H1 (cell line): ENCODE measurements at regions not wholly inside any gene's neighbourhood (a gene's known extent, or its start where the extent isn't known, plus 50 kb on each side); places are given as distances from the start of the nearest gene placed in this dataset.

Source experiments
- CTCF ChIA-PET: fragments of 300-600 bp; sonication (Branson Sonifier 250); formaldehyde crosslinking; loops from one replicate; lab custom pipeline; 2021; ENCODE audit not compliant: partially characterized antibody; lab: Charles Lee
- POLR2A ChIA-PET: fragments of 300-600 bp; sonication (Branson Sonifier 250); formaldehyde crosslinking; loops from one replicate; lab custom pipeline; 2021; ENCODE audit warnings: inconsistent platforms; ENCODE audit not compliant: partially characterized antibody; lab: Charles Lee
- DNase-seq, 2 experiments: peaks; one replicate each; pipeline versions ENCODE4 v3.0.0 to v3.0.0-alpha.2; 2010 to 2022; ENCODE audit warnings: low spot score in 2 of 2, low read depth in 1 of 2, mixed read lengths in 1 of 2
- FAIRE-seq: peaks from 2 replicates; lab custom pipeline; 2011; peaks lifted over from hg19 to GRCh38; lab: Jason Lieb, UNC
- H2AFZ ChIP-seq: 2 replicates; pipeline ENCODE4 v1.8.1; 2012; ENCODE audit warnings: low read length, inconsistent platforms
- H2AK5ac ChIP-seq: 2 replicates; pipeline ENCODE4 v1.6.1; 2013; ENCODE audit warnings: low read depth, low read length
- H2BK120ac ChIP-seq: replicated peaks from 2 replicates; pipeline ENCODE3; 2013; ENCODE audit warnings: low read depth, low read length, inconsistent platforms
- H2BK12ac ChIP-seq: 2 replicates; pipeline ENCODE4 v1.6.1; 2013; ENCODE audit warnings: low read depth, low read length
- H2BK15ac ChIP-seq: 2 replicates; pipeline ENCODE4 v1.6.1; 2013; ENCODE audit warnings: low read length
- H2BK20ac ChIP-seq: 2 replicates; pipeline ENCODE4 v1.6.1; 2013; ENCODE audit warnings: low read length
- H2BK5ac ChIP-seq: 2 replicates; pipeline ENCODE4 v1.6.1; 2013; ENCODE audit warnings: low read depth, low read length
- H3K14ac ChIP-seq: 2 replicates; pipeline ENCODE4 v1.6.1; 2013; ENCODE audit warnings: inconsistent platforms; ENCODE audit not compliant: insufficient read length
- H3K18ac ChIP-seq: 2 replicates; pipeline ENCODE4 v1.6.1; 2013; ENCODE audit warnings: low read length; ENCODE audit errors: extremely low read depth
- H3K23ac ChIP-seq: 2 replicates; pipeline ENCODE4 v1.6.1; 2013; ENCODE audit warnings: inconsistent platforms; ENCODE audit not compliant: insufficient read length
- H3K23me2 ChIP-seq: 2 replicates; pipeline ENCODE4 v1.6.1; 2013; ENCODE audit warnings: low read depth, low read length
- H3K27ac ChIP-seq: 2 replicates; pipeline ENCODE4 v1.6.1; 2011; ENCODE audit warnings: low read depth, low read length, inconsistent platforms
- H3K27me3 ChIP-seq, 4 experiments: replicated peaks in 1 of 4; 1 replicate in 1 of 4; 2 replicates in 3 of 4; pipeline versions ENCODE4 v1.6.1 to v1.8.1; 2011 to 2013; ENCODE audit warnings: low read length in 3 of 4, mild to moderate bottlenecking in 3 of 4, inconsistent platforms in 2 of 4, mixed read lengths in 2 of 4, moderate library complexity in 1 of 4; ENCODE audit not compliant: control insufficient read depth in 3 of 4, insufficient read depth in 3 of 4; ENCODE audit errors: extremely low read depth in 1 of 4
- H3K36me3 ChIP-seq, 4 experiments: 2 replicates each; pipeline versions ENCODE4 v1.6.1 to v1.8.1; 2011 to 2013; ENCODE audit warnings: mild to moderate bottlenecking in 4 of 4, low read length in 3 of 4, moderate library complexity in 2 of 4, control low read depth in 1 of 4, inconsistent platforms in 1 of 4; ENCODE audit not compliant: insufficient read depth in 4 of 4, control insufficient read depth in 2 of 4
- H3K4ac ChIP-seq: replicated peaks from 2 replicates; pipeline ENCODE3; 2013; ENCODE audit warnings: low read length, low read depth, mixed read lengths, inconsistent platforms; ENCODE audit not compliant: insufficient read length
- H3K4me1 ChIP-seq, 4 experiments: replicated peaks in 1 of 4; 1 replicate in 1 of 4; 2 replicates in 3 of 4; pipeline versions ENCODE4 v1.6.1 to v1.8.1; 2011 to 2013; ENCODE audit warnings: low read length in 3 of 4, inconsistent platforms in 2 of 4, mixed read lengths in 1 of 4; ENCODE audit not compliant: insufficient read depth in 4 of 4, control insufficient read depth in 3 of 4
- H3K4me2 ChIP-seq, 2 experiments: 2 replicates each; pipeline versions ENCODE4 v1.6.1 to v1.8.1; 2011 to 2013; ENCODE audit warnings: low read depth in 2 of 2, low read length in 2 of 2, control low read depth in 1 of 2, inconsistent platforms in 1 of 2, mild to moderate bottlenecking in 1 of 2; ENCODE audit not compliant: insufficient read depth in 1 of 2
- H3K4me3 ChIP-seq, 4 experiments: fragments of 200-600, 300-600 bp in 1 of 4; sonication (generic), shearing (Covaris generic), sonication (Bioruptor Twin) in 1 of 4; 2 replicates each; pipeline versions ENCODE4 v1.5.1 to v1.8.1; 2011 to 2016; ENCODE audit warnings: low read length in 4 of 4, low read depth in 3 of 4, control low read depth in 2 of 4, inconsistent platforms in 2 of 4, mild to moderate bottlenecking in 2 of 4, mixed read lengths in 1 of 4, moderate library complexity in 1 of 4; ENCODE audit not compliant: insufficient read depth in 2 of 4; ENCODE audit errors: extremely low read depth in 1 of 4
- H3K56ac ChIP-seq: replicated peaks from 2 replicates; pipeline ENCODE3; 2013; ENCODE audit warnings: low read depth, mild to moderate bottlenecking, mixed read lengths, low read length, inconsistent platforms; ENCODE audit not compliant: insufficient read length
- H3K79me1 ChIP-seq: 2 replicates; pipeline ENCODE4 v1.6.1; 2013; ENCODE audit warnings: low read depth, low read length, control low read depth
- H3K79me2 ChIP-seq, 2 experiments: 2 replicates each; pipeline versions ENCODE4 v1.6.1 to v1.8.1; 2012 to 2013; ENCODE audit warnings: low read length in 2 of 2, mild to moderate bottlenecking in 2 of 2, inconsistent platforms in 1 of 2; ENCODE audit not compliant: insufficient read depth in 2 of 2, control insufficient read depth in 1 of 2
- H3K9ac ChIP-seq, 4 experiments: replicated peaks in 1 of 4; 1 replicate in 1 of 4; 2 replicates in 3 of 4; pipeline versions ENCODE4 v1.6.1 to v1.8.1; 2011 to 2013; ENCODE audit warnings: low read depth in 3 of 4, low read length in 3 of 4, control low read depth in 2 of 4, mild to moderate bottlenecking in 2 of 4, moderate library complexity in 2 of 4, inconsistent platforms in 1 of 4; ENCODE audit errors: extremely low read depth in 1 of 4
- H3K9me3 ChIP-seq, 2 experiments: 2 replicates each; pipeline versions ENCODE4 v1.6.1 to v1.8.1; 2012 to 2013; ENCODE audit warnings: mild to moderate bottlenecking in 2 of 2, moderate library complexity in 2 of 2, control low read depth in 1 of 2, inconsistent platforms in 1 of 2, low read depth in 1 of 2, low read length in 1 of 2, mixed read lengths in 1 of 2; ENCODE audit not compliant: insufficient read depth in 2 of 2
- H4K20me1 ChIP-seq, 2 experiments: replicated peaks in 1 of 2; 2 replicates each; pipeline versions ENCODE3 to v1.8.1; 2011 to 2013; ENCODE audit warnings: inconsistent platforms in 2 of 2, low read length in 2 of 2, mild to moderate bottlenecking in 1 of 2; ENCODE audit not compliant: insufficient read depth in 2 of 2, control insufficient read depth in 1 of 2
- H4K5ac ChIP-seq: 2 replicates; pipeline ENCODE4 v1.6.1; 2013; ENCODE audit warnings: low read length, low read depth, mixed read lengths, inconsistent platforms; ENCODE audit not compliant: insufficient read length
- H4K8ac ChIP-seq: 2 replicates; pipeline ENCODE4 v1.8.0; 2013; ENCODE audit warnings: mild to moderate bottlenecking, moderate library complexity, low read length, inconsistent platforms; ENCODE audit not compliant: insufficient read depth; ENCODE audit errors: extremely low read depth
- H4K91ac ChIP-seq: replicated peaks from 2 replicates; pipeline ENCODE3; 2013; ENCODE audit warnings: low read length, mixed read lengths, inconsistent platforms; ENCODE audit not compliant: insufficient read length
- BRCA1 ChIP-seq: IDR thresholded peaks from 2 replicates; pipeline ENCODE4 v1.6.1; 2012; ENCODE audit warnings: low read depth, low read length, improper control_type of control experiment
- CEBPB ChIP-seq: IDR thresholded peaks from 2 replicates; pipeline ENCODE4 v1.6.1; 2012; ENCODE audit warnings: low read depth, low read length
- CHD2 ChIP-seq: IDR thresholded peaks from 2 replicates; pipeline ENCODE4 v1.6.1; 2012; ENCODE audit warnings: low read length, improper control_type of control experiment
- EP300 ChIP-seq, 2 experiments: IDR thresholded peaks; 1 replicate in 1 of 2; 2 replicates in 1 of 2; pipeline ENCODE4 v1.6.1; 2011 to 2012; ENCODE audit warnings: low read depth in 2 of 2, low read length in 2 of 2, mild to moderate bottlenecking in 2 of 2, borderline replicate concordance in 1 of 2, inconsistent platforms in 1 of 2, moderate library complexity in 1 of 2
- GABPA ChIP-seq: IDR thresholded peaks from 2 replicates; pipeline ENCODE4 v1.6.1; 2011; ENCODE audit warnings: mild to moderate bottlenecking, low read length, moderate library complexity, borderline replicate concordance; ENCODE audit not compliant: insufficient read depth
- HDAC2 ChIP-seq, 2 experiments: fragments of 300-600 bp in 1 of 2; sonication (generic) in 1 of 2; IDR thresholded peaks; 2 replicates each; pipeline ENCODE4 v1.6.1; 2011 to 2012; ENCODE audit warnings: low read depth in 2 of 2, low read length in 2 of 2, mild to moderate bottlenecking in 2 of 2, moderate library complexity in 2 of 2, borderline replicate concordance in 1 of 2, inconsistent platforms in 1 of 2
- NRF1 ChIP-seq: IDR thresholded peaks from 2 replicates; pipeline ENCODE4 v1.6.1; 2011; ENCODE audit warnings: mild to moderate bottlenecking, low read depth, low read length, improper control_type of control experiment
- TCF12 ChIP-seq: IDR thresholded peaks from 2 replicates; pipeline ENCODE4 v1.6.1; 2011; ENCODE audit warnings: low read depth, mild to moderate bottlenecking, low read length
- WGBS, 2 experiments: shearing (Covaris generic) in 1 of 2; methylation state at CpG; one replicate each; pipeline versions ENCODE4 v1.1.6 to v1.1.7; 2013 to 2015; ENCODE audit warnings: low lambda C conversion rate in 2 of 2, mixed read lengths in 2 of 2, inconsistent platforms in 1 of 2, low coverage in 1 of 2, missing lambda C conversion rate in 1 of 2; ENCODE audit not compliant: insufficient replicate concordance in 2 of 2, insufficient coverage in 1 of 2, insufficient read length in 1 of 2; ENCODE audit errors: extremely low coverage in 1 of 2, missing lambda C conversion rate in 1 of 2; 5-methylcytosine and 5-hydroxymethylcytosine counted together
- TF ChIP-seq, protein P1 (sequence below): IDR thresholded peaks from 2 replicates; pipeline ENCODE4 v1.6.1; 2011; ENCODE audit warnings: low read length, improper control_type of control experiment
- TF ChIP-seq, protein P2 (sequence below): IDR thresholded peaks from 2 replicates; pipeline ENCODE4 v1.6.1; 2012; ENCODE audit warnings: low read length, inconsistent platforms

DNA sequence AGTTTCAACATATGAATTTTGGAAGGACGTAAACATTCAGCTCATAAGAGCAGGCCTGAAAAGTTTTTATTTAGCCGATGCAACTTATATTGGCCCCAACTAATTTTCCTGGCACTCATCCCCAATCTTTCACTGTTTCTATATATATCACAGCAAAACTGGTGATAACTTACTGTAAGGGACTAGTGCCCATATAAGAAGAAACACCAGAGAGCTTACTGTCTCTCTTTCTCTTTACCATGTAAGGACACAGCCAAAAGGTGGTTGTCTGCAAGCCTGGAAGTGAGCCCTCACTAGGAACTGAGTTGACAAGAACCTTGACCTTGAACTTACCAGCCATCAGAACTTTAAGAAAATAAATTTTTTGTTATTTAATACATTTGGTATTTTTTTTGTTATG lies 807.4 kb upstream of the CITED2 start:
- H3K18ac ChIP-seq: no peak overlapping the region
- FAIRE-seq (no peak), DNase-seq (no peak)
- H3K4me2 ChIP-seq: no peak overlapping the region
- H2BK12ac ChIP-seq: no peak overlapping the region
- POLR2A ChIA-PET: no interaction called here
- H3K56ac ChIP-seq: no peak overlapping the region
- no peak overlapping the region for H2BK15ac ChIP-seq
- no peak overlapping the region for H2BK20ac ChIP-seq
- no peaks in the 10 kb centered on the region for H3K79me1 ChIP-seq
- peaks cover 0 to 3% (median 0%) of the 10 kb centered on the region in 4 experiments; a peak in 1 of 7 replicates for H3K4me1 ChIP-seq
- H4K20me1 ChIP-seq: no peaks in the 10 kb centered on the region
- no peak overlapping the region for H3K9ac ChIP-seq
- no peak overlapping the region for H4K91ac ChIP-seq
- no peak overlapping the region for H2AK5ac ChIP-seq
- H2AFZ ChIP-seq: no peak overlapping the region
- peaks cover 11 to 16% of the 10 kb centered on the region in 2 experiments; a peak in 3 of 4 replicates for H3K9me3 ChIP-seq
- H2BK120ac ChIP-seq: no peak overlapping the region
- WGBS, 2 experiments: 96% methylated on average over 2 of the region's 2 CpGs; no CpG with 5 or more reads in 1 of the 2 experiments
- no peak overlapping the region for H3K4ac ChIP-seq
- no peaks in the 10 kb centered on the region for H3K27me3 ChIP-seq
- no peak overlapping the region for H2BK5ac ChIP-seq
- CTCF ChIA-PET: no interaction called here
- 0 out of 8 replicates have a peak, but pooled peaks cover 0 to 5% (median 2%) of the 10 kb centered on the region in 4 experiments for H3K36me3 ChIP-seq
- TF ChIP-seq EP300 (IDR thresholded peaks at IDR 0.05; ENCODE audit: borderline replicate concordance in 1 of 2, low read depth in 2 of 2, low read length in 2 of 2) (no peak), BRCA1 (no peak), CHD2 (no peak), HDAC2 (IDR thresholded peaks at IDR 0.05; ENCODE audit: borderline replicate concordance in 1 of 2, low read depth in 2 of 2, low read length in 2 of 2) (no peak), TCF12 (no peak), CEBPB (no peak), GABPA (no peak), NRF1 (no peak)
- TF ChIP-seq, protein P1, sequence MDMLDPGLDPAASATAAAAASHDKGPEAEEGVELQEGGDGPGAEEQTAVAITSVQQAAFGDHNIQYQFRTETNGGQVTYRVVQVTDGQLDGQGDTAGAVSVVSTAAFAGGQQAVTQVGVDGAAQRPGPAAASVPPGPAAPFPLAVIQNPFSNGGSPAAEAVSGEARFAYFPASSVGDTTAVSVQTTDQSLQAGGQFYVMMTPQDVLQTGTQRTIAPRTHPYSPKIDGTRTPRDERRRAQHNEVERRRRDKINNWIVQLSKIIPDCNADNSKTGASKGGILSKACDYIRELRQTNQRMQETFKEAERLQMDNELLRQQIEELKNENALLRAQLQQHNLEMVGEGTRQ: no peak
- TF ChIP-seq, protein P2, sequence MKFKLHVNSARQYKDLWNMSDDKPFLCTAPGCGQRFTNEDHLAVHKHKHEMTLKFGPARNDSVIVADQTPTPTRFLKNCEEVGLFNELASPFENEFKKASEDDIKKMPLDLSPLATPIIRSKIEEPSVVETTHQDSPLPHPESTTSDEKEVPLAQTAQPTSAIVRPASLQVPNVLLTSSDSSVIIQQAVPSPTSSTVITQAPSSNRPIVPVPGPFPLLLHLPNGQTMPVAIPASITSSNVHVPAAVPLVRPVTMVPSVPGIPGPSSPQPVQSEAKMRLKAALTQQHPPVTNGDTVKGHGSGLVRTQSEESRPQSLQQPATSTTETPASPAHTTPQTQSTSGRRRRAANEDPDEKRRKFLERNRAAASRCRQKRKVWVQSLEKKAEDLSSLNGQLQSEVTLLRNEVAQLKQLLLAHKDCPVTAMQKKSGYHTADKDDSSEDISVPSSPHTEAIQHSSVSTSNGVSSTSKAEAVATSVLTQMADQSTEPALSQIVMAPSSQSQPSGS: no peak
- H4K5ac ChIP-seq: no peak overlapping the region
- no peak overlapping the region for H3K23ac ChIP-seq
- H4K8ac ChIP-seq: no peak overlapping the region
- H3K79me2 ChIP-seq: no peaks in the 10 kb centered on the region
- no peak overlapping the region for H3K27ac ChIP-seq
- H3K4me3 ChIP-seq: no peak overlapping the region
- no peaks in the 10 kb centered on the region for H3K23me2 ChIP-seq
- no peak overlapping the region for H3K14ac ChIP-seq
